NCI-H510A (cell line): ENCODE measurements at regions not wholly inside any gene's neighbourhood (a gene's known extent, or its start where the extent isn't known, plus 50 kb on each side); places are given as distances from the start of the nearest gene placed in this dataset.

ENCODE experiments used
- DNase-seq: peaks from one replicate; lab custom pipeline; 2025; lab: John Stamatoyannopoulos, UW

GRCh38 chr20:52820641-52821292, 151.4 kb upstream of the TSHZ2 start:
- no peak for DNase-seq

- no peak for DNase-seq
These were observed 153.7 kb upstream of the TSHZ2 start for GRCh38 chr20:52818491-52818890.

- DNase-seq: no peak
These were observed 154.2 kb upstream of the TSHZ2 start for GRCh38 chr20:52817981-52818380.

- DNase-seq: no peak
These were observed 154.6 kb upstream of the TSHZ2 start for GRCh38 chr20:52817511-52817910.

GRCh38 chr20:52814371-52814770, 157.8 kb upstream of the TSHZ2 start:
- DNase-seq: no peak

GRCh38 chr20:52812231-52812847, 159.8 kb upstream of the TSHZ2 start:
- no peak for DNase-seq

- no peak for DNase-seq
These were observed 163.2 kb upstream of the TSHZ2 start for GRCh38 chr20:52809003-52809402.

- DNase-seq: no peak
These were observed 165.2 kb upstream of the TSHZ2 start for GRCh38 chr20:52806918-52807317.

- DNase-seq: no peak
These were observed 166.3 kb upstream of the TSHZ2 start for GRCh38 chr20:52805843-52806242.

GRCh38 chr20:52805296-52805571, 166.9 kb upstream of the TSHZ2 start:
- no peak for DNase-seq

- no peak for DNase-seq
These were observed 167.5 kb upstream of the TSHZ2 start for GRCh38 chr20:52804497-52805295.

GRCh38 chr20:52801628-52802006, 170.5 kb upstream of the TSHZ2 start:
- no peak for DNase-seq

- DNase-seq: no peak
These were observed 171.2 kb upstream of the TSHZ2 start for GRCh38 chr20:52800734-52801627.

GRCh38 chr20:52799130-52799529, 173.0 kb upstream of the TSHZ2 start:
- DNase-seq: no peak

- no peak for DNase-seq
These were observed 174.0 kb upstream of the TSHZ2 start for GRCh38 chr20:52798124-52798523.

- DNase-seq: no peak
These were observed 177.3 kb upstream of the TSHZ2 start for GRCh38 chr20:52794853-52795252.

- DNase-seq: no peak
These were observed 178.7 kb upstream of the TSHZ2 start for GRCh38 chr20:52793339-52793963.

- no peak for DNase-seq
These were observed 181.1 kb upstream of the TSHZ2 start for GRCh38 chr20:52791091-52791490.

- DNase-seq: no peak
These were observed 182.4 kb upstream of the TSHZ2 start for GRCh38 chr20:52789716-52790115.

- no peak for DNase-seq
These were observed 184.2 kb upstream of the TSHZ2 start for GRCh38 chr20:52787962-52788361.

- DNase-seq: no peak
These were observed 184.9 kb upstream of the TSHZ2 start for GRCh38 chr20:52787216-52787615.

GRCh38 chr20:52785679-52786078, 186.5 kb upstream of the TSHZ2 start:
- no peak for DNase-seq
